H9 (cell line): ENCODE measurements at regions not wholly inside any gene's neighbourhood (a gene's known extent, or its start where the extent isn't known, plus 50 kb on each side); places are given as distances from the start of the nearest gene placed in this dataset.

Experiments used
- DNase-seq: peaks from one replicate; pipeline ENCODE4 v3.0.0-alpha.2; 2017
- H2AFZ ChIP-seq: one replicate; pipeline ENCODE4 v1.6.1; 2013; ENCODE audit warnings: mild to moderate bottlenecking, low read length, control low read depth, moderate library complexity
- H2AK5ac ChIP-seq: 2 replicates; pipeline ENCODE4 v1.6.1; 2013; ENCODE audit warnings: low read length, control low read depth, mixed read lengths; ENCODE audit not compliant: insufficient read length
- H2BK120ac ChIP-seq: one replicate; pipeline ENCODE4 v1.6.1; 2013; ENCODE audit warnings: low read depth, mild to moderate bottlenecking, low read length, control low read depth, inconsistent platforms; ENCODE audit not compliant: poor library complexity, severe bottlenecking
- H2BK12ac ChIP-seq: 2 replicates; pipeline ENCODE4 v1.6.1; 2013; ENCODE audit warnings: low read length, control low read depth, mixed read lengths, low read depth; ENCODE audit not compliant: insufficient read length
- H2BK15ac ChIP-seq: 2 replicates; pipeline ENCODE4 v1.6.1; 2013; ENCODE audit warnings: low read depth, low read length, control low read depth
- H2BK20ac ChIP-seq: one replicate; pipeline ENCODE4 v1.6.1; 2013; ENCODE audit warnings: low read depth, mild to moderate bottlenecking, low read length, control low read depth, inconsistent platforms; ENCODE audit not compliant: poor library complexity, severe bottlenecking
- H2BK5ac ChIP-seq: 2 replicates; pipeline ENCODE4 v1.6.1; 2013; ENCODE audit warnings: low read length, control low read depth, mixed read lengths; ENCODE audit not compliant: insufficient read length
- H3K14ac ChIP-seq: 2 replicates; pipeline ENCODE4 v1.6.1; 2013; ENCODE audit warnings: low read length, control low read depth; ENCODE audit not compliant: insufficient read depth
- H3K18ac ChIP-seq: 2 replicates; pipeline ENCODE4 v1.6.1; 2013; ENCODE audit warnings: low read depth, mild to moderate bottlenecking, mixed read lengths, low read length, control low read depth; ENCODE audit not compliant: insufficient read length
- H3K23ac ChIP-seq: 2 replicates; pipeline ENCODE4 v1.6.1; 2013; ENCODE audit warnings: low read length, control low read depth, mixed read lengths, low read depth; ENCODE audit not compliant: insufficient read length
- H3K23me2 ChIP-seq: 2 replicates; pipeline ENCODE4 v1.6.1; 2013; ENCODE audit warnings: low read depth, mild to moderate bottlenecking, mixed read lengths, low read length, control low read depth; ENCODE audit not compliant: insufficient read length, poor library complexity, severe bottlenecking
- H3K27ac ChIP-seq: 2 replicates; pipeline ENCODE4 v1.5.1; 2013; ENCODE audit warnings: low read length, control low read depth, mixed read lengths, low read depth; ENCODE audit not compliant: insufficient read length
- H3K27me3 ChIP-seq: 2 replicates; pipeline ENCODE4 v1.6.1; 2013; ENCODE audit warnings: low read length, control low read depth, inconsistent platforms; ENCODE audit not compliant: insufficient read depth
- H3K4ac ChIP-seq: 2 replicates; pipeline ENCODE4 v1.6.1; 2013; ENCODE audit warnings: low read depth, mild to moderate bottlenecking, control low read depth, inconsistent platforms, low read length, moderate library complexity
- H3K4me1 ChIP-seq: 2 replicates; pipeline ENCODE4 v1.6.1; 2013; ENCODE audit warnings: low read length, control low read depth, inconsistent platforms; ENCODE audit not compliant: insufficient read depth
- H3K4me2 ChIP-seq: 2 replicates; pipeline ENCODE4 v1.6.1; 2013; ENCODE audit warnings: low read length, control low read depth, mixed read lengths; ENCODE audit not compliant: insufficient read length, insufficient read depth
- H3K56ac ChIP-seq: 2 replicates; pipeline ENCODE4 v1.6.1; 2013; ENCODE audit warnings: low read depth, mild to moderate bottlenecking, mixed read lengths, low read length, control low read depth; ENCODE audit not compliant: insufficient read length
- H3K79me1 ChIP-seq: 2 replicates; pipeline ENCODE4 v1.6.1; 2013; ENCODE audit warnings: low read depth, mild to moderate bottlenecking, moderate library complexity, low read length, control low read depth, inconsistent platforms; ENCODE audit not compliant: insufficient read depth, poor library complexity, severe bottlenecking
- H3K79me2 ChIP-seq: 2 replicates; pipeline ENCODE4 v1.6.1; 2013; ENCODE audit warnings: low read length, control low read depth, inconsistent platforms; ENCODE audit not compliant: insufficient read depth
- H3K9ac ChIP-seq: 2 replicates; pipeline ENCODE4 v1.6.1; 2013; ENCODE audit warnings: low read length, control low read depth, mixed read lengths; ENCODE audit not compliant: insufficient read length; ENCODE audit errors: extremely low read depth
- H3K9me3 ChIP-seq: one replicate; pipeline ENCODE4 v1.6.1; 2013; ENCODE audit warnings: low read depth, low read length, inconsistent platforms; ENCODE audit not compliant: control insufficient read depth
- H3T11ph ChIP-seq: one replicate; pipeline ENCODE4 v1.6.1; 2013; ENCODE audit warnings: mild to moderate bottlenecking, low read length, control low read depth, inconsistent platforms
- H4K20me1 ChIP-seq: one replicate; pipeline ENCODE4 v1.6.1; 2013; ENCODE audit not compliant: control insufficient read depth, insufficient read length, insufficient read depth
- H4K5ac ChIP-seq: 2 replicates; pipeline ENCODE4 v1.6.1; 2013; ENCODE audit warnings: low read depth, mild to moderate bottlenecking, mixed read lengths, low read length, control low read depth; ENCODE audit not compliant: insufficient read length
- H4K8ac ChIP-seq: replicated peaks from 2 replicates; pipeline ENCODE4 v1.6.1; 2013; ENCODE audit warnings: low read length, control low read depth, mixed read lengths, low read depth; ENCODE audit not compliant: insufficient read length
- H4K91ac ChIP-seq: 2 replicates; pipeline ENCODE4 v1.6.1; 2013; ENCODE audit warnings: low read depth, mild to moderate bottlenecking, moderate library complexity, mixed read lengths, low read length, control low read depth; ENCODE audit not compliant: insufficient read length
- H3K27ac Mint-ChIP-seq, 3 experiments: 2 replicates in 2 of 3; 3 replicates in 1 of 3; pipeline ENCODE4 v1.8.0; 2020 to 2021; ENCODE audit warnings: mixed read lengths in 3 of 3, mild to moderate bottlenecking in 1 of 3, moderate library complexity in 1 of 3
- H3K27me3 Mint-ChIP-seq: 2 replicates; pipeline ENCODE4 v1.8.0; 2021; ENCODE audit warnings: low read depth, mild to moderate bottlenecking, moderate library complexity, mixed read lengths
- H3K36me3 Mint-ChIP-seq, 3 experiments: 2 replicates in 2 of 3; 3 replicates in 1 of 3; pipeline ENCODE4 v1.8.0; 2020 to 2021; ENCODE audit warnings: low read depth in 3 of 3, mixed read lengths in 3 of 3; ENCODE audit not compliant: insufficient read depth in 1 of 3
- H3K4me1 Mint-ChIP-seq, 2 experiments: 2 replicates each; pipeline ENCODE4 v1.8.0; 2020; ENCODE audit warnings: mixed read lengths in 2 of 2
- H3K4me3 Mint-ChIP-seq, 2 experiments: 2 replicates in 1 of 2; 3 replicates in 1 of 2; pipeline ENCODE4 v1.8.0; 2020 to 2021; ENCODE audit warnings: mild to moderate bottlenecking in 2 of 2, mixed read lengths in 2 of 2, moderate library complexity in 1 of 2
- H3K9me3 Mint-ChIP-seq, 2 experiments: 2 replicates in 1 of 2; 3 replicates in 1 of 2; pipeline ENCODE4 v1.8.0; 2020; ENCODE audit warnings: mild to moderate bottlenecking in 2 of 2, mixed read lengths in 2 of 2, moderate library complexity in 1 of 2
- WGBS: extraction: QIAGEN DNeasy Blood & Tissue Kit; methylation state at CpG from one replicate; pipeline ENCODE4 v1.1.7; 2013; ENCODE audit warnings: missing lambda C conversion rate, low lambda C conversion rate, mixed read lengths; ENCODE audit not compliant: insufficient read length; ENCODE audit errors: extremely low coverage; 5-methylcytosine and 5-hydroxymethylcytosine counted together
- TF ChIP-seq, protein P1 (sequence below): fragments of 200-600 bp; sonication (generic); conservative IDR thresholded peaks from 3 replicates; pipeline ENCODE4 v1.8.0; 2021; ENCODE audit warnings: antibody characterized with exemption, mild to moderate bottlenecking

DNA sequence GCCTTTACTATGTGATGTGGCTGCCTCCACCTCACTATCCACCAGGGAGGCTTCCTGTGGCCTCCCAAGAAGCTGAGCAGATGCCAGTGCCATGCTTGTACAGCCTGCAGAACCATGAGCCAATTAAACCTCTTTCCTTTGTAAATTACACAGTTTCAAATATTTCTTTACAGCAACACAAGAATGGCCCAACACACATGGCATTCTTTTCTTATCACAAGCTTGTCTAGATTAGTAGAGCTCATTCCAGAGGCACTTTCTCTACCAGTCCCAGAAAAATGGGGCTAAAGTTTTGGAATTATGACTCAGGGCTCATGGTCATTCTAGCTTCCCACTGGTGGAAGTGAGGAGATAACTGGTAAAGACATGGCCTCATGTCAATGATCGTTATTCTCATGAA is 655.2 kb downstream of the LMO4 start:
- TF ChIP-seq, protein P1, sequence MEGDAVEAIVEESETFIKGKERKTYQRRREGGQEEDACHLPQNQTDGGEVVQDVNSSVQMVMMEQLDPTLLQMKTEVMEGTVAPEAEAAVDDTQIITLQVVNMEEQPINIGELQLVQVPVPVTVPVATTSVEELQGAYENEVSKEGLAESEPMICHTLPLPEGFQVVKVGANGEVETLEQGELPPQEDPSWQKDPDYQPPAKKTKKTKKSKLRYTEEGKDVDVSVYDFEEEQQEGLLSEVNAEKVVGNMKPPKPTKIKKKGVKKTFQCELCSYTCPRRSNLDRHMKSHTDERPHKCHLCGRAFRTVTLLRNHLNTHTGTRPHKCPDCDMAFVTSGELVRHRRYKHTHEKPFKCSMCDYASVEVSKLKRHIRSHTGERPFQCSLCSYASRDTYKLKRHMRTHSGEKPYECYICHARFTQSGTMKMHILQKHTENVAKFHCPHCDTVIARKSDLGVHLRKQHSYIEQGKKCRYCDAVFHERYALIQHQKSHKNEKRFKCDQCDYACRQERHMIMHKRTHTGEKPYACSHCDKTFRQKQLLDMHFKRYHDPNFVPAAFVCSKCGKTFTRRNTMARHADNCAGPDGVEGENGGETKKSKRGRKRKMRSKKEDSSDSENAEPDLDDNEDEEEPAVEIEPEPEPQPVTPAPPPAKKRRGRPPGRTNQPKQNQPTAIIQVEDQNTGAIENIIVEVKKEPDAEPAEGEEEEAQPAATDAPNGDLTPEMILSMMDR: no peak
- no CpG with 5 or more reads among the region's 1 CpG for WGBS
- Histone ChIP-seq H3K23ac (no peak overlapping the region), H4K5ac (no peak overlapping the region), H3K56ac (no peak overlapping the region), H3K79me1 (no peaks in the 10 kb centered on the region), H4K91ac (no peak overlapping the region), H3K23me2 (no peaks in the 10 kb centered on the region), H3K18ac (no peak overlapping the region), H2BK12ac (no peak overlapping the region), H4K8ac (no peak overlapping the region), H3K79me2 (no peaks in the 10 kb centered on the region), H3T11ph (no peak overlapping the region), H3K9me3 (no peaks in the 10 kb centered on the region), H3K4me2 (no peak overlapping the region), H3K4me1 (no peaks in the 10 kb centered on the region), H2BK20ac (no peak overlapping the region), H2BK15ac (no peak overlapping the region), H3K27me3 (no peaks in the 10 kb centered on the region), H3K27ac (no peak overlapping the region), H2BK5ac (no peak overlapping the region), H4K20me1 (no peaks in the 10 kb centered on the region), H2AFZ (no peak overlapping the region), H2AK5ac (no peak overlapping the region), H3K14ac (no peak overlapping the region), H3K4ac (no peak overlapping the region), H3K9ac (no peak overlapping the region), H2BK120ac (no peak overlapping the region)
- DNase-seq: no peak
- Mint-ChIP-seq H3K4me1 (peaks cover 11 to 17% of the 10 kb centered on the region in 2 experiments), H3K27ac (no peak overlapping the region), H3K4me3 (no peak overlapping the region), H3K36me3 (no peaks in the 10 kb centered on the region), H3K27me3 (peaks cover 3% of the 10 kb centered on the region; the same call in 1 of the 2 replicates), H3K9me3 (no peaks in the 10 kb centered on the region)
